ENCODE measurements at regions not wholly inside any gene's neighbourhood (a gene's known extent, or its start where the extent isn't known, plus 50 kb on each side); places are given as distances from the start of the nearest gene placed in this dataset.

- no peak for DNase-seq (ENCODE audit: low spot score)
- no peak for TF ChIP-seq CTCF (IDR thresholded peaks at IDR 0.05; ENCODE audit: borderline replicate concordance, control extremely low read depth, extremely low read depth, insufficient read depth, missing control alignments)
- in situ Hi-C loops (cut with MboI; ENCODE audit: low sequenced_read_pairs, unreplicated experiment) = no loop called here
These were observed 251.4 kb upstream of the ZMIZ1 start for GRCh38 chr10:78817361-78817760.

- in situ Hi-C loops (cut with MboI; ENCODE audit: low sequenced_read_pairs, unreplicated experiment) = no loop called here
- DNase-seq (ENCODE audit: low spot score) = no peak
- TF ChIP-seq CTCF (IDR thresholded peaks at IDR 0.05; ENCODE audit: borderline replicate concordance, control extremely low read depth, extremely low read depth, insufficient read depth, missing control alignments) = no peak
These were observed 251.0 kb upstream of the ZMIZ1 start for GRCh38 chr10:78817804-78818203.

DNA sequence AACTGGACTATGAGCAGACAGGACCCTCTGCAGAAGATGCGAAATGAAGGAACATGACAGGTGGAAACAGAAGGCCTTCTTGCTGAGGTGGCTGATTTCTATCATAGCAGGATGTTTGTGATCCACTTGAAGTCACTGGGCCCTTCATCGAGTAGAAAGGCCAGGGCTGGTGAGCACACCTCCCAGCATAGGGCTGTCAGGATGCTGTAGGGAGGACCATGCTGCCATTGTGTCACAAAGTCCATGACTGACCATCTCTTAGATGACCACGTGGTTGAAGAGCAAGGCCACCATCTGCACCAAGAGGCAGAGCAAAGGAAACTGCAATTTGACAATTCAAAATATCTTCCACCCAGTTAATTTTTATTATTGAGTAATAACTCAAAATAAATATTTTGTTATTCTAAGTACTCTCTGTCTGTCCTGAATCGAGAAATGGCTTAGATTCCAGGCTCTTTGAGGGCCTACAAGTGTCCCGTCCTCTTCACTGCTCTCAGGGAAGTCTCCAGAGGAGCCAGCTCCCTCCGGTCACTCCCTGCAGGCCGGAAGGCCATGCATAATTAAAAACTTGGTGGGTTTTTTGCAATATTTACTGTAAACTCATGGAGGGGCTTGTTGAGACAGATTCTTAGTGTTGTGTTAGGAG lies 249.3 kb upstream of the ZMIZ1 start:
- no peak for DNase-seq (ENCODE audit: low spot score)
- no peak for TF ChIP-seq CTCF (IDR thresholded peaks at IDR 0.05; ENCODE audit: borderline replicate concordance, control extremely low read depth, extremely low read depth, insufficient read depth, missing control alignments)
- in situ Hi-C loops (cut with MboI; ENCODE audit: low sequenced_read_pairs, unreplicated experiment) = no loop called here

GRCh38 chr10:78820007-78820362 lies 248.8 kb upstream of the ZMIZ1 start:
- in situ Hi-C loops (cut with MboI; ENCODE audit: low sequenced_read_pairs, unreplicated experiment) = no loop called here
- TF ChIP-seq CTCF (IDR thresholded peaks at IDR 0.05; ENCODE audit: borderline replicate concordance, control extremely low read depth, extremely low read depth, insufficient read depth, missing control alignments) = no peak
- no peak for DNase-seq (ENCODE audit: low spot score)

GRCh38 chr10:78821052-78821451 lies 247.7 kb upstream of the ZMIZ1 start:
- DNase-seq (ENCODE audit: low spot score) = no peak
- in situ Hi-C loops (cut with MboI; ENCODE audit: low sequenced_read_pairs, unreplicated experiment) = no loop called here

DNA sequence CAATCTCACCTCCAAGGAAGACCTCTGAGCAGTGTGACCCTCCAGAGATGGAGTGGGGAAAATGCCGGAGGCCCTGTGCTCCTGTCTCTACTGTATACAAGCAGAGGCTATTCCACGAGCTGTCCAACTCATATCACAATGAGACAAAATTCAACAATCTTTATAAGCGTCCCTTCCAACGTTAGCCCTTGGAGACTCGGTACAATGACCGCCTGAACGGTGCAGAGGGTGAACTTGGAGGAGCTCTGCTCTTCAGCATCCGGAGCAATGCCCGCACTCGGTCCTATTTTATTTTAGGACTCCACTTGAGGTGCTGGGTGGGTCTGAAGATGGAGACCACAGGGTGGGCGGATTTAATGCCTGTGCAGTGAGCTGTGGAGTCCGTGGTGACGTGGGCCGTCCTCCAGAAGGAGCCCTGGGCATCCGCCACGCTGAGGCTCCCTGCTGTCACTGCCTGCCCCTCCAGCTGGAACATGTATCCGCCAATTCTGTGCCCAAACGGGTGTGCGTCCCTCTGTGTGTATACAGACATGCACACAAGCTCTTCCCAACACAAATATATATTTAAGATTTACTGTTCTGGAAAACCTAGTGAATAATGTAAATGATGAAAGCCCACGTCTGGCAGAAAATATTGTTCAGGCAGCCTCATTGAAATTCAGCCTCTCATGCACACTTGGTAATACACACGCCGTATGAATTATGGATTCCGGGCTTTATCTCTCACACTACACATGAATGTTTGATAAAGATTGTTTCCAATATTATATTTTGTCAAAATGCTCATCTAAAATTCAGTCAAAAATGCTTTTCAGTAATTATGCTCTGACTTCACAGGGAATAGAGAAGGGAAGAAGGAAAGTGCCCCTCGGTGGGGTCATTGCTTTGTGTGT lies 239.9 kb upstream of the ZMIZ1 start:
- no peak for DNase-seq (ENCODE audit: low spot score)
- TF ChIP-seq CTCF (IDR thresholded peaks at IDR 0.05; ENCODE audit: borderline replicate concordance, control extremely low read depth, extremely low read depth, insufficient read depth, missing control alignments) = no peak
- in situ Hi-C loops (cut with MboI; ENCODE audit: low sequenced_read_pairs, unreplicated experiment) = no loop called here

More at GRCh38 chr10:78821052-78821451, 247.7 kb upstream of the ZMIZ1 start:
- no peak for TF ChIP-seq CTCF (IDR thresholded peaks at IDR 0.05; ENCODE audit: borderline replicate concordance, control extremely low read depth, extremely low read depth, insufficient read depth, missing control alignments)

Measured in GM13976 (cell line).